Cerebellar cortex (tissue), 1 donor: ENCODE measurements at regions not wholly inside any gene's neighbourhood (a gene's known extent, or its start where the extent isn't known, plus 50 kb on each side); places are given as distances from the start of the nearest gene placed in this dataset.
"Not testable (repeated sequence)": the region's sequence is repeated elsewhere in the genome, so short reads cannot be mapped to it uniquely, and the experiment has no call there.

Source experiments
- DNase-seq: peaks from one replicate; pipeline ENCODE4 v3.0.0-alpha.2; 2015; ENCODE audit warnings: low spot score

DNA sequence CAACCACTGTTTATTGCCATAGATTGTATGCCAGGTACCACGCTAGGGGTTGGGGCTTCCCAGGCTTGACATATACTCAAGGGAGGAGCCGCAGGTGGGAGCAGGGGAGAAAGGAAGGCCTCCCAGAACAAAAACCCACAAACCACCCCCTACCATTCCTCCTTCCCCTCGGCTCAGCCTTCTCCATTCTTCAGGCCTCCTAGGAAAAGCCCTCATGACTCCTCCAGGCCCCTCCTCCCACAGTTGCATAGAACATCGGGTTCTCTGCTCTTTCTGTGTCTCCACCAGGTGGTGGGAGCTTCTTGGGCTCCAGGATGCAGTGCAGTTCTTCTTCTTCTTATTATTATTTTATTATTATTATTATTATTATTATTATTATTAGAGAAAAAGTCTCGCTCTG lies 80.3 kb downstream of the ZFP36L2 start:
- DNase-seq, result no peak

DNA sequence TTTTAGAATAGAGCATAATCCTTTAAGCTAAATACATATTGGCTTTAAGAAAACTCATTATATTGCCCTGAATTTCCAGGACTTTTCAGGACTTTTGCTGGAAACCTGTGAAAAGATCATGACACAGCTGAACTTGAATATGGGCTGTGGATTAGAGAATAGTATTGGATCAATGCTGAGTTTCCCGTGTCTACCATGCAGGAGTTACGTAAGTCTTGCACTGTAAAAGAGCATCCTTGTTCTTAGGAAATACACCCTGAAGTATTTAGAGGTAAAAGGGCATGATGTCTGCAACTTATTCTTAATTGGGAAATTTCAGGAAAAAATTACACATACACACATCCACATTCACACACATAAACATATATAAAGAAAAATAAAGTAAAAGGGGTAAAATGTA lies 82.1 kb downstream of the ZFP36L2 start:
- DNase-seq, result no peak

DNA sequence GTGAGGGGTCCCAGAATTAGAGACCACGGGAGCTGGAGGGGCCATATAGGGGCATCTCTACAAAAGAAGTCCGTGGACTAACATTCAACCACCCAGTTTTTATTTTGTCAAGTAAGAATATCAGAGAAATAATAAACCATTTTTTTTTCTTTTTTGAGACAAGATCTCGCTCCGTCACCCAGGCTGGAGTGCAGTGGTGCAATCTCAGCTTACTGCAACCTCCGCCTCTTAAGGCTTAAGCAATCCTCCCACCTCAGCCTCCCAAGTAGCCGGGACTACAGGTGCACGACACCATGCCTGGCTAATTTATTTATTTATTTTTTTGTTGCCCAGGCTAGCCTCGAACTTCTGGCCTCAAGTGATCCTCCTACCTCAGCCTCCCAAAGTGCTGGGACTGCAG lies 82.7 kb downstream of the ZFP36L2 start:
- DNase-seq, result no peak

DNA sequence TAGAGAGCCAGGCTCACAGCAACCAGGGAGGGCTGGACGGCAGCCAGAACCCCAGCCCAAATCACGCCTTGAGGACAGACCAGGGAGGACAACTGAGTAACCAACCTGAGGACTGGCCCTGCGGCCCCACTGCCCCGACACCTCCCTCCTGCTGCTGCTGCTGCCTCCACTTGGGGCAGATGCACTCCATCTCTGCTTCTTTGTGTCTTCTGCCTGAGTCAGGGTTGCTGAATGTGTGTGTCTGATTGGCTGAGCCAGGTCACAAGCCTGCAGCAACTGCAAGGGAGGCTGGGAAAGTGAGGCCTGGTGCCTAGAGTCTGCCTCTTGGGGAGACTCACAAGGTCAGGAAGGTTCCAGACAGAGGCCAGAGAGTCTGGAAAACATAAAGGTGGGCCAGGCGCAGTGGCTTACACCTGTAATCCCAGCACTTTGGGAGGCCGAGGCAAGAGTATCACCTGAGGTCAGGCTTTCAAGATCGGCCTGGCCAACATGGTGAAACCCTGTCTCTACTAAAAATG lies 83.4 kb downstream of the ZFP36L2 start:
- no peak for DNase-seq

DNA sequence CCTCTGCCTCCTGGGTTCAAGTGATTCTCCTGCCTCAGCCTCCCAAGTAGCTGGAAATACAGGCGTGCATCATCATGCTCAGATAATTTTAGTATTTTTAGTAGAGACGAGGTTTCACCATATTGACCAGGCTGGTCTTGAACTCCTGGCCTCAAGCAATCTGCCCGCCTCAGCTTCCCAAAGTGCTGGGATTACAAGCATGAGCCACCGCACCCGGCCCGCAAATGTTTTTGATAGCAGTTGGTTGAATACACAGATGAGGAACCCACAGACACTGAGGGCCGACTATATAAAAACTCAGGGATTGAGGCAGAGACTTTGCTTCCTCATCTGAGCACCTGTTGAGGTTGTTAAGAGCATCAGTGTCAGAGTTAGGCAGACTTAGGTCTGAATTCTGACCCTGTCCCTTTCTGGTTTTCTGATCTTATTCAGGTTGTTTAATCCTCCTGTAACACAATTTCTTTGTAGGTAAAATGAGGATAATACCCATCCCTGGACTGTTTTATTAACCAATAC lies 84.7 kb downstream of the ZFP36L2 start:
- not testable (repeated sequence) for DNase-seq

DNA sequence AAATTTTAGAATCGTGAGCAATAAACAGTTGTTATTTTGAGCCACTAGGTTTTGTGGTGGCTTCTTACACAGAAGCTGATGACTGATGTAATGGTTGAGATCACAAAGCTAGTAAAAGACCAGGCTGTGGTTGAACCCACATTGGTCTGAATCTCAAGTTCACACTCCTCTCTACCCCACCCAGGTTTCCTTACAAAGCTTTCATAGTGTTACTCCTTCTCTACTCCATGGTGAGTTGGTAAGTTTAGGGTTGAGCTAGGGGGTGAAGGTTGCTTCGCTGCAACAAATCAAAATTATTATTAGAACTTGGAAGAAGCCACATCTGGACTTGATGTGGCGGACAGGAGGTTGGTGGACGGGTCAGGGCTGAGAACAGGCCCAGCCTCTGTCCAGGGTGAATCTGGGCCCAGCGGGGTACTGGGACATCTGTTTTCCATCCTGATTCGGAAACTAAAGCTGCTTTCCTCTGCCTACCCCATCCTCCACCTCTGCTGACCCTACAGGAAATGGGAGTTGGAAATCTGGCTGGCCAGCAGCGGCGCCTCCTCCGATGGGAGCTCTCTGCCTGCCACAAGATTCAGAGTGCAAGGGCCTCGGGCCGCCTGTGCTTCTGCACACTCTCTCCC lies 86.3 kb downstream of the ZFP36L2 start:
- DNase-seq, result no peak

DNA sequence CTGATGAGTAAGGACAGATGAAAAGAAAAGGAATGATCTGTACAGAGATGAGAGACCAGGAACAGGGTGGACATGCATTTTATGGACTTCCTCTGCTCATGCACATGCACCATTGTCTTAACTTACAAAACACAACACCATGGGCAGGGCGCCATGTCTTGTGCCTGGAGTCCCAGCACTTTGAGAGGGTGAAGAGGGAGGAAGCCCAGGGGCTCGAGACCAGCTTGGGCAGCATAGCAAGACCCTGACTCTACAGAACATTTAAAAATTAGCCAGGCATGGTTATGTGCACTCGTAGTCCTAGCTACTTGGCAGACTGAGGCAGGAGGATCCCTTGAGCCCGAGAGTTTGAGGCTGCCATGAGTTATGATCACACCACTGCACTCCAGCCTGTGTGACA lies 86.9 kb downstream of the ZFP36L2 start:
- DNase-seq, result no peak

DNA sequence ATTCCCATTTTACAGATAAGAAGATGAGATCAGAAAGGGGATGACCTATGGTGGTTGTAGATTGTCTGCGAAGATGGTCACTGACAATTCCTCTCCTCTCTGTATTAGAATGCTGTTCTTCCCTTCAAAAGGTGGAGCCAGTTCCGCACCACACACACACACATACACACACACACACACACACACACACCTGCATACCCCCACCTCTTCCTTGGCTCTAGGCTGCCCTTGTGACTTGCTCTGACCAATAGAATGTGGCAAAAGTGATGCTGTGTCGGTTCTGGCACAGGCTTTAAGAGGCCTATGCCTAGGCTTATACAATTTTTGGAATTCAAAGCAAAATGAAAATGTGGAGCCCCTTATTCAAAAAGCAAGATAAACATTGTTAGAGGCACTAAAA lies 88.0 kb downstream of the ZFP36L2 start:
- no peak for DNase-seq

DNA sequence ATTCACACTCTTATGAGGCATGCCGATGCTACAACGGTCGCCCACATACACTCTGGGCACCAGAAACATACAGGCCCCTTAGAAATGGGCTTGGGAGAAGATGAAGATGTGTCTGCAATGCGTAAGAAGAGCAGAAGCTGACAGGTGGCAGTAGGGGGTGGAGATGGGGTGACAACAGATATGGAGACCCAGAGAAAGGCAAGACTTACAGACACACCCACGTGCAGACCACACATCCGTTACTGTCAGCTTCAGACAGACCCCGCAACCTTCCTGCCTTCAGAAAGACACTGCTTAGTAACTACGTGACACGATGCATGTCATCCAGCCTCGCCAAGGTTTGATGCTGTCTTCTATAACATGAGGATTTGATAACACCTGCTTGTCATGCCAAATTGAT lies 89.5 kb downstream of the ZFP36L2 start:
- DNase-seq, result no peak

DNA sequence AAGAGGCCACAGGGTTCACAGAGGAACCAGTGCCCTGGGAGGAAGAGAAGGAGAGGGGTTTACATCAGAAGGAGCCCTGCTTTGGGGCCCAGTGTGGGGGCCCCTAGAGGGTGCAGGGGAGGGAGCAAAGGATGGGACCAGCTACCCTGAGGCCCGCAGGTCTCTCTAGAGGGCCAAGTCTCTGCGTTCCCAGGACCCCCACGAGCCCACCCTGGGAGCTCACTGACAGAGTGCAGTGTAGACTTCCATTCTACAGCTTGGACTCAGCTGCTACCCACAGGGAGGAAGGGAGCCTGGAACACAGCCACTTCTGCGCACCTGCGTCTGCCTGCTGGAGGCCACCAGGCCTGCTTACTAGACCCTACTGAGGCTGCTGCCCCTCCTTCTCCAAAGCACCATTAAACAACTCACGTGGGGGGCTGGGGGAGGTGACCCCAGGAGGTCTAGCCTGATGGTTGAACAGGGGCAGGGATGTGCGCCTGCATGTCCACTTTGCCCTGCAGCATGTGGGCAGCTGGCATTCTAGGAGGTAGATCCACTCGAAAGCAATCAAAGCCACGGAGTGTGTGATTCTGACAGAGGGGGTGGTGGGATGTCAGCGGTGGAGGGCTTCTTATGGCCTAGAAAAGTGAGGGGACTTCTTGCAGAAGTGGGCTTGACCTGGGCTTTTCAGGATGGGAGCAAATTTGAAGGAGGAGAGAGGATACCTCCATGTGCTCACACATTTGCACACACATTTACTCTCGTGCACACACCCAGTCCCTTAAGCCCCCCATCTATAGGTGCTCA lies 90.2 kb downstream of the ZFP36L2 start:
- no peak for DNase-seq

DNA sequence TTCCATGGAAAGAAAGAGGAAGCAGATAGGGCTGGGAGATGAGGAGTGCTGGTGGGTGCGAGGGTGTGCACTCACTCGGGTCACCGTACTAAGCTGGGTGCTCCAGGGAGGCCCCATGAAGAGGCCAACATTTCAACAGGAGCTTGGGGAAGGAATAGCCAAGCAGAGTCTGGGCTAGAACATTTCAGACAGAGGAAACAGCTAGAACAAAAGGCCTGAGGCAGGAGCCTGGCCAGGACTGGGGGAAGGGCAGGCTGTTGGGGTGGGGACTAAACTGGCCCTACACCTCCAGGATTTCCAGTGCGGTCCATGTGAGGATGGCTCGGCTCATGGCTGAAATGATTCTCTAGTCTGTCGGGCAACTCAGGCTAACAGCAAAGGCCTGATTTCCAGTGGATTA lies 90.8 kb downstream of the ZFP36L2 start:
- no peak for DNase-seq

DNA sequence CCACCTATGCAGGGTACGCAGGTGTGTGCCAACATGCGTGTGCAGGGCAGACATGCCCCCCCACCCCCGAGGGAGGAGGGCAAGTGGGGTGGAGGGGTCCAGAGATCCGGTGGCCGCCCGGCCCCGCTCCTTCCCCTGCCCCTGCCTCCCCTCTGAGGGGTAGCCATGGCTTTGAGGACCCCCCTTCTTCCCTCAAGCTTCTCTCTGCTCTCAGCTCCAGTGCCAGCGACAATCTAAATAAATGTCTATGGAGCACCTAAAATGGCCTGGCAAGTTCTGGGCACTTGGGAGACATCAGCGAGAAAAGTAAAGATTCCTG lies 91.9 kb downstream of the ZFP36L2 start:
- no peak for DNase-seq

DNA sequence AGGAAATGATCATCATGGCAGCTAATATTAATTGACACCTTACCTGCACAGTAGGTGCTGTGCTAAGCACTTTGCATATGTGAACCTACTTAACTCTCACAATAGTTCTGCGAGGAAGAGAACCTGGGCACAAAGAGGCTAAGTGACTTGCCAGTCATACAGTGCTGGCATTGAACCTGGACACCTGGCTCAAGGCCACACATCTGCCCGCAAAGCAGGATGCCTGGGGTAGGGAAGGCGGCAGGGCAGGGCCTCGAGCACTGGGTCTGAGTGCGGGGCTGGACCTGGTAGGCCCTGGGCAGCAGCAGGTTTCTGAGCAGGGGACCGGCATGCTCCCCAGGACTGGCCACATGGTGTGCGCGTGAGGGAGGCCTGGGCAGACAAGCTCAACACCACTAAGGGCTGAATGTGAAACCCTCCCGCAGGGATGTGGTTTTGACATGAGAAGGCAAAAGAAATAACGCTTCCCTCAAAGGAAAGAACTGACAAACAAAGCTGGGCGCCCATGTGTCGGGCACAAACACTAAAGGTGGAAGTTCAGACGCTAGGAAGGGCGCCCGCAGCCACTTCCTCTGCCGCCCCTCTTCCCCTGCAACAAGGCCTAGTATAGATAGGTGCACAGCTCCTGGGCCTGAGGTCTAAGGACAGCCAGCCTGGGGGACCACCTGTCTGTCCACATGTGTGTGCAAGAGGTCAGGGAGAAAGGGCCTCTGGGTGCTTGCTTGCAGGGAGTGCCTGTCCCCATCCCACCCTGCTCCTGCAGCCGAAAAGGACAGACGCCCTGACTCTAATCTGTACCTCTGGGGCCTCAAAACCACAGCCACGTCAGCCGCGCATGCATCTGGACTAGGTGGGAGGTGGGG lies 92.5 kb downstream of the ZFP36L2 start:
- no peak for DNase-seq

DNA sequence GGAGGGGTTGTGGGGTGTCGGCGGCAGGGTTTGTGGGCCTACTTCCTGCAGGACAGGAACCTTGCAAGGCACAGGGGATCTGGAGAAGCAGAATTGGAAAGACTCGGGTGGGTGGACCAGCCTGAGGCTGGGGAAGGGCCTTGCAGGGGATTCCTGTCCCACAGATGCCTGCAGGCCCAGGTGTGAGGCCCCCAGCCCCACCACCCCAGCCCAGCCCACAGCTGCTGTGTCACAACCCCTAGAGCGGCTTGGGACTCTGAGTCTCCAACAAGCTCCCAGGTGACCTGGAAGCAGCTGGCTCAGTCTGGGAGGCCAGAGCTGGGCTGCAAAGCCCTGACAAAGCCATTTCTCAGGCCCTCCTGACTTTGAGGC lies 93.1 kb downstream of the ZFP36L2 start:
- DNase-seq, result no peak

DNA sequence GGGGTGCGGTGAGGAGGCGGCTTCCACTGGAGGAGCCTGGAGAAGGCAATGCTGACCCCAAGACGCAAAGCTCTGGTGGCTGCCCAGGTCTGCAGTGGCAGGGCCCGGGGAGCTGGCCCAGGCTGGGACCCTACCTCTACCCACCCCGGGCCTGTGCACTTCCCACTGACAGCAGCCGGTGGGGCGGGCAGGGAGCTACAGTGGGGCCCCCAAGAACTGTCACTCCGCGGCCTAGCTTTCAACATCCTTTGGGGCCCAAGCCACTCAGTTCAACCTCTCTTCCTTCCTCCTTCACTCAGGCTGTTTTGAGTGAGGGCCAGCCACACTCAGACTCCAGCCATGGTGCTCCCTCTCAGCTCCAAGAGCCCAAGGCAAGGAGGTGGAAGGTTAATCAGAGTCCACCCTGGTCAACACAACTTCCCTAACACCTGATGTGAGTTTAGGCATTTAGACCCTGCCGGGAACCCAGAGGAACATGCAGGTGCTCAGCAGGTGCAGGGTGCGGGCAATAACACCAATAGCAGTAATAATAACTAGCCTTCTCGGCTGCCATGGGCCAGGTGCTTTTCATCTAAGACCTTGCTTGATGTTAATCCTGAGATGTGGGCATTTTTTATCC lies 93.6 kb downstream of the ZFP36L2 start:
- DNase-seq, result no peak

DNA sequence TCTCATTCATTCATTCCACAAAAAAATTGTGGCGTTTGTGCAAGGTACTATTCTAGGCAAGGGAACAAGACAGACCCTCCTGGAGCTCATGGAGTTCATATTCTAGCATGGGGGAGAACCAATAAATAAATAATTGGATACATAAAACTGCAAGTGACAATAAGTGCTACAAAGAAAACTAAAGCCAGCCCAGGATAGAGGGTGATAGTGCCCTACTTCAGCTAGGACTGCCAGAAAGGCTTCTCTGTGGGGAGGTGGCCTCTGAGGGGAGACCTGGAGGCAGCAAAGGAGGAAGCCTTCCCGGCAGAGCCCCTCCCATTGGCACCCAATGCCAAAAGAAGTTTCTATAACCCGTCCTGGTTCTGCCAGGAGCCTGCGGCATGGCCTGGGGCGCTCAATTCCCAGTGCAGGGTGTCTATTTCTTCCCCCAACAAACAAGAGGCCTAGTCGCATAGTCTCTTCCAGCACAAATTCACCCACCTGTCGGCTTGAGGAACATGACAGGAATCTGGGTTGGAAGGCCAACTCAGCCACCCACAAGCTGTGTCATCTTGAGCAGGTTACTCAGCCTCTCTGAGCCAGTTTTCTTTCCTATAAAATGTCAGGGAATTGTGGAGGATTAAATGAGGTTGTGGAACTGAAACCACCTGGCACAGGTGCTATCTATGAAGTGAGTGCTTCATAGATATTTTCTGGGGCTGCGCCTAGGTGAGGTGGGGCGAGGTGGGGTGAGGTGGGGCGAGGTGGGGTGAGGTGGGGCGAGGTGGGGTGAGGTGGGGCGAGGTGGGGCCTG lies 94.3 kb downstream of the ZFP36L2 start:
- no peak for DNase-seq

DNA sequence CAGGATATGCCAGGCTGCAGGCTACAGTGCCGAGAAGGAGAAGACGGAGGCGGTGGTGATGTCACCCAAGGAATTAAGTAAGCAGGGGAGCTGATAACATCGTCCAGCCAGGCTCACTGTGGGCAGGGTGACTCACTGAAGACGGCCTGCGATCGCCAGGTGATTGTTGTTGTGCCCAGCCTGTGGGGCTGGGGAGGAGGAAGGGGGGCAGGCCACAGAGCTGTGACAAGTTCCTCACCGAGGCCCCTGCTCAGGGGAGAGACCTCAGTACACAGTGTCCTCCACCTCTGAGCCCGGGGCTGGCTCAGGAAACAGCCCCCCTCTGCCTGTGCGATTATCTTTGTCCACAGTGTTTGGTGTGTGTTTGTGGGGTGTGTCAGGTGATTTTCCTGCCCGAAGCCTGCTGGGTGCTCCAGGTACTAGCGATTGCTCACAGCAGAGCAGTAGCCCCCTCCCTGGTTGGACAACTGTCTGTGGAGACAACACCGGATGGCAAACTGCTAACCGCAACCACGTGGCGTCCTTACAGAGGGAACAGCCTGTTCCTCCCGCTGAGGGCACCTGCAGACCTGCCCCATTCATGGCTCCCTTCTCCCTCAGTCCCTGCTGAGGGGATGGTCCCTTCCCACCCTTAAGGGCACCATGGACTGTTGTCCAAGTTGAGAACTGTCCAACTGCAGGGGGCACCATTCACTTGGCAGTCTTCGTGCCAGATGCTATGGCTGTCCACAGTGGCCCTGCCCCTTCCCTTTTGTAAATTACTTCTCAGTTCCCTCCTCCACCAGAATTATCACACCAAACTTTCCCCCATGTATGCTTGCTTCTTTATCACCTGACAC lies 95.1 kb downstream of the ZFP36L2 start:
- peak; percentile 50 for DNase-seq

DNA sequence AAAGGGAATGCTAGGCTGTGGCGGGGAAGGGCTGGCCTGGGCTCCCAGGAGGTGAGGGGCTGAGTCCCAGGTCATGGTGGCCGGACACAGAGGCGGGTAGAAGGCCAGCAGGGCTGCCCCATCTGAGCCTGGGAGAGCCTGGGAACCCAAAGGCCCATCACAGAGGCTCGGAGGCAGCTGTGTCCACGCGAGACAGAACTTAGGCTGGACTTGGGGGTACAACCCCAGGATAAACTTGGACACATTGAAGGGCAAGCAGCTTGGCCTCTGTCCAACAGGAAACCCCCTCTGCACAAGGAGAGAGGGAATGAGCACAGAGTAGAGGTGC lies 95.9 kb downstream of the ZFP36L2 start:
- no peak for DNase-seq

DNA sequence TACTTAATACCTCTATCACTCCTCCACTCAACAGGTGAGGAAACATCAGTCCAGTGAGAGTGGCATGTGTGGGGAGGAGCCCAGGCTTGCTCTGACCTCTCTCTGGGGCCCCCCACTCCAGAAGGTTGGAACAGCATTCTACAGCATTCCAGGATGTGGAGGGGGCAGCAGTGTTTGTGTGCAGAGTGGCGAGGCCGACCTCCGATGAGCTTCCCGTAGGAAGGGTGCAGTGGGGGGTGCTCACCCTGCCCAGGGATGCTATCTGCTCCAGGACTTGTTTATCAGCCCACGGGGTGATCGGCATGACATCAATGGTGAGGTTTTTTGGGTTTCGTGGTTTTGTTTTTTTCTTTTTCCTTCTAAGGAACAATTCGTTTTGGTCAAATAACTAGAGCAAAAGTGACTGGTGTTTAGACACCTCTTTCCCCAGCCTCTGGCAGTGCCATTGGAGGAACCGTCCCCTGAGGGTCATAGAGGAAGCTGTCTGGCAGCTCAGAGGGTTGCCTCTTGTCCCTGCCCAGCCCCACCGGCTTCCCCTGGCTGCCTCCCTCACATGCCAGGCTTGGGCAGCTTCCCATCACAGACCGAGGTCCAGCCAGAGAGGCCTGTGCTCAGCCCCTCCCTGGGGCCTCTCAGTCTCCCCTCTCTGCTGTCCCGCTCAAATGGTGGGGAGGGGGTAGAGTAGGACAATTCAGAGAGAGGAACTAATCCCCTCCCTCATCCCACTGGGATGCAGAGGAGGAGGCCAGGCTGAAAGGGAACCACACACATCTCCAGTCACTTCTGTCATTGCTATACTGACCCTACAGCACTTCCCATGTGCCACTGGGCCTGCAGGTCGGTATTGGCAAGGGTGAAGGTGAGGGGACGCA lies 96.5 kb downstream of the ZFP36L2 start:
- DNase-seq, result no peak

DNA sequence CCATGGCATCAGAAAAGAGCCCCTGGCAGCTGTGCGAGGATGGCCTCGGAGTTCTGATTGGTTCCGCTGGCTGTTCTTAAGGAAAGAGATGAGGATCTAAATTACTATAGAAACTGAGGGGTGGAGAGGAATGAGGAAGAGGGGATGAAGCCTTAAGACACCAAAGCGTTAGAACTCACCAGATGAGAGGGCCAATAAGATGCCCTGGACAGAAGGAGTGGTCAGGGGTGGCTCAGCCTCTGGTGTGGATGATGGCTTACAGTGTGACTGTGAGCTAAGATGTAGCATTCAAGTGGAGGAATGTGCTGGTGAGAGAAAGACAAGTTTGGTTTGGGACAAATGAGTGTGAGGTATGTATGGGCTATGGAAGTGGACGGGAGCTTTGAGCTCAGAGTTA lies 97.8 kb downstream of the ZFP36L2 start:
- DNase-seq, result no peak
